ENCODE measurements at regions not wholly inside any gene's neighbourhood (a gene's known extent, or its start where the extent isn't known, plus 50 kb on each side); places are given as distances from the start of the nearest gene placed in this dataset.

DNA sequence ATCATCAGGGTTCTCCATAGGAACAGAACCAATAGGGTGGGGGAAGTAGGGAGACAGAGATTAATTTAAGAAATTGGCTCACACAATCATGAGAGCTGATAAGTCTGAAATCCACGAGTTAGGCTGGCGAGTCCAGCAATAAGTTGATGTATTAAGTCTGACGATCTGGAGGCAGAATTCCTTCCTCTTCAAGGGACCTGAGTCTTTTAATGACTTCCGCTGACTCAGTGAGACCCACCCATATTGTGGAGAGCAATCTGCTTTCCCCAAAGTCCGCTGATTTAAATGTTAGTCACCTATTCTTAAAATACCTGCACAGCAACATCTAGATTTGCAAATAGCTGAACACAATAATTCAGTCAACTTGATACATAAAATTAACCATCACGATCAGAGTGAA, 97.8 kb downstream of the SPTSSA start:
- TF ChIP-seq, protein P1, sequence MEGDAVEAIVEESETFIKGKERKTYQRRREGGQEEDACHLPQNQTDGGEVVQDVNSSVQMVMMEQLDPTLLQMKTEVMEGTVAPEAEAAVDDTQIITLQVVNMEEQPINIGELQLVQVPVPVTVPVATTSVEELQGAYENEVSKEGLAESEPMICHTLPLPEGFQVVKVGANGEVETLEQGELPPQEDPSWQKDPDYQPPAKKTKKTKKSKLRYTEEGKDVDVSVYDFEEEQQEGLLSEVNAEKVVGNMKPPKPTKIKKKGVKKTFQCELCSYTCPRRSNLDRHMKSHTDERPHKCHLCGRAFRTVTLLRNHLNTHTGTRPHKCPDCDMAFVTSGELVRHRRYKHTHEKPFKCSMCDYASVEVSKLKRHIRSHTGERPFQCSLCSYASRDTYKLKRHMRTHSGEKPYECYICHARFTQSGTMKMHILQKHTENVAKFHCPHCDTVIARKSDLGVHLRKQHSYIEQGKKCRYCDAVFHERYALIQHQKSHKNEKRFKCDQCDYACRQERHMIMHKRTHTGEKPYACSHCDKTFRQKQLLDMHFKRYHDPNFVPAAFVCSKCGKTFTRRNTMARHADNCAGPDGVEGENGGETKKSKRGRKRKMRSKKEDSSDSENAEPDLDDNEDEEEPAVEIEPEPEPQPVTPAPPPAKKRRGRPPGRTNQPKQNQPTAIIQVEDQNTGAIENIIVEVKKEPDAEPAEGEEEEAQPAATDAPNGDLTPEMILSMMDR (IDR thresholded peaks at IDR 0.05) = no peak
- TF ChIP-seq POLR2A (IDR thresholded peaks at IDR 0.05) = no peak

Data from heart left ventricle (tissue), 13 donors.